Jurkat, Clone E6-1 (cell line): ENCODE measurements at regions not wholly inside any gene's neighbourhood (a gene's known extent, or its start where the extent isn't known, plus 50 kb on each side); places are given as distances from the start of the nearest gene placed in this dataset.
"Not testable (repeated sequence)": the region's sequence is repeated elsewhere in the genome, so short reads cannot be mapped to it uniquely, and the experiment has no call there.

ENCODE experiments used
- DNase-seq: peaks from one replicate; pipeline ENCODE4 v3.0.0-alpha.2; 2011; ENCODE audit warnings: low read depth, low spot score
- H3K4me3 ChIP-seq: 2 replicates; pipeline ENCODE4 v1.5.1; 2011; ENCODE audit warnings: mild to moderate bottlenecking, low read length, control low read depth, moderate library complexity

- H3K4me3 ChIP-seq = no peak overlapping the region
- DNase-seq = no peak
Measured at GRCh38 chrX:109782994-109783700, 50.1 kb upstream of the ACSL4 start.

- H3K4me3 ChIP-seq = no peak overlapping the region
- no peak for DNase-seq
Measured at GRCh38 chrX:109783701-109784079, 50.6 kb upstream of the ACSL4 start.

- no peak for DNase-seq
- no peak overlapping the region for H3K4me3 ChIP-seq
Measured at GRCh38 chrX:109785053-109785452, 52.0 kb upstream of the ACSL4 start.

- not testable (repeated sequence) for H3K4me3 ChIP-seq, DNase-seq
Measured at GRCh38 chrX:109790511-109790910, 57.5 kb upstream of the ACSL4 start.

GRCh38 chrX:109793191-109793590 lies 60.1 kb upstream of the ACSL4 start:
- no peak for DNase-seq
- no peak overlapping the region for H3K4me3 ChIP-seq

- DNase-seq = no peak
- no peak overlapping the region for H3K4me3 ChIP-seq
Measured at GRCh38 chrX:109795682-109796081, 62.6 kb upstream of the ACSL4 start.

- DNase-seq = no peak
- no peak overlapping the region for H3K4me3 ChIP-seq
Measured at GRCh38 chrX:109797311-109797975, 64.4 kb upstream of the ACSL4 start.

- DNase-seq = no peak
- H3K4me3 ChIP-seq = no peak overlapping the region
Measured at GRCh38 chrX:109812236-109812635, 79.2 kb upstream of the ACSL4 start.

GRCh38 chrX:109813236-109813635 lies 80.2 kb upstream of the ACSL4 start:
- DNase-seq = no peak
- H3K4me3 ChIP-seq = no peak overlapping the region

GRCh38 chrX:109818976-109819375 lies 85.9 kb upstream of the ACSL4 start:
- no peak overlapping the region for H3K4me3 ChIP-seq
- no peak for DNase-seq

GRCh38 chrX:109822861-109823260 lies 89.8 kb upstream of the ACSL4 start:
- no peak overlapping the region for H3K4me3 ChIP-seq
- no peak for DNase-seq

GRCh38 chrX:109826954-109827708 lies 94.1 kb upstream of the ACSL4 start:
- H3K4me3 ChIP-seq = no peak overlapping the region
- no peak for DNase-seq

GRCh38 chrX:109827772-109828171 lies 94.7 kb upstream of the ACSL4 start:
- no peak overlapping the region for H3K4me3 ChIP-seq
- no peak for DNase-seq

- DNase-seq = no peak
Measured at GRCh38 chrX:109830157-109830703, 97.2 kb upstream of the ACSL4 start.

GRCh38 chrX:109830704-109831206 lies 97.7 kb upstream of the ACSL4 start:
- no peak for DNase-seq
- no peak overlapping the region for H3K4me3 ChIP-seq

More at GRCh38 chrX:109830157-109830703, 97.2 kb upstream of the ACSL4 start:
- H3K4me3 ChIP-seq = no peak overlapping the region

GRCh38 chrX:109831326-109831985 lies 98.4 kb upstream of the ACSL4 start:
- H3K4me3 ChIP-seq = no peak overlapping the region
- no peak for DNase-seq

GRCh38 chrX:109839694-109840567 lies 106.9 kb upstream of the ACSL4 start:
- H3K4me3 ChIP-seq = no peak overlapping the region
- DNase-seq = no peak

GRCh38 chrX:109840585-109840984 lies 107.5 kb upstream of the ACSL4 start:
- no peak for DNase-seq
- no peak overlapping the region for H3K4me3 ChIP-seq
